GM15510 (cell line): ENCODE measurements at regions not wholly inside any gene's neighbourhood (a gene's known extent, or its start where the extent isn't known, plus 50 kb on each side); places are given as distances from the start of the nearest gene placed in this dataset.

Source experiments
- POLR2A ChIP-seq: IDR thresholded peaks from 3 replicates; pipeline ENCODE4 v1.6.1; 2011; ENCODE audit warnings: borderline replicate concordance; ENCODE audit not compliant: insufficient read length; ENCODE audit errors: extremely low read depth

GRCh38 chr13:33383724-33384577 is 98.4 kb upstream of the STARD13 start:
- TF ChIP-seq POLR2A = no peak

- TF ChIP-seq POLR2A = no peak
Observed at GRCh38 chr13:33388286-33388998, 102.9 kb upstream of the STARD13 start.

- TF ChIP-seq POLR2A = no peak
Observed at GRCh38 chr13:33392794-33393405, 107.3 kb upstream of the STARD13 start.

GRCh38 chr13:33394294-33394932 is 108.9 kb upstream of the STARD13 start:
- no peak for TF ChIP-seq POLR2A

DNA sequence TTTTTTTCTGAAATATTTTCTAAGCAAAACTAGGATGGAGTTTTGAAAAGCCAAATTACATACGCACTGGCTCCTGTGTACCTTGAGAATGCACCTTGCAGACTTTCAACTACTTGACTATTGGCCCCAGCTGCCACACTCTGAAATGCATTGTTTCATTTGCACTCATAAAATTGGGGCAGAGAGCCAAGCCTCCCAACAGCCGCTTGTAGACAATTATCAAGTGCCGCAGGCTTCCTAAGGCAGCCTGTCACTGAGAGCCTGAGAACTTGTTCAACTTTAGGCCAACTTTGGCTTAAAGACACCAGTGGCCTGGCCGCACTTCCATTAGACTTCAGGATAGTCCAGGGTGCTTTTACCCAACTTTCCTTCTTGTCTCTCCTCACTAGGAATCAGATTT is 115.7 kb upstream of the STARD13 start:
- TF ChIP-seq POLR2A = no peak

DNA sequence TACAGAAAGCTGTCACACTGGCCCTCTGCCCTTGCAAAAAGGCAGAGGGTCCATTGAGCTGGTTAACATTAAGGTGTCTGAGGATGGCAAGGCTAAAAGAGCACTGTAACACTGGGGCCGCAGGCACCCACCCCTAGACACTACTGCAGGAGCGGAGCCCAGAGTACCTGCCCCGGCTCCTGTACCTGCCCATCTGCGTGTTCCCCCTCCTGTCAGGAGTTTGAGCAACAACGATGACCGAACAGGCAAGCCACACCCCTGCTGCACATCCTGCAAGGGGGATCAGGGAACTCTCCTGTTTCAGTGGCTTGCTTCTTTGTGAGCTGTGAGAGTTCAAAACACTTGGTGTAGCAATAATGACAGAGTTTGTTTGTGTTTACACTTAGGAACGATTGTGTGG is 117.4 kb upstream of the STARD13 start:
- no peak for TF ChIP-seq POLR2A

GRCh38 chr13:33403807-33404362 is 118.3 kb upstream of the STARD13 start:
- no peak for TF ChIP-seq POLR2A

- TF ChIP-seq POLR2A = no peak
Observed at GRCh38 chr13:33405371-33405770, 119.8 kb upstream of the STARD13 start.

DNA sequence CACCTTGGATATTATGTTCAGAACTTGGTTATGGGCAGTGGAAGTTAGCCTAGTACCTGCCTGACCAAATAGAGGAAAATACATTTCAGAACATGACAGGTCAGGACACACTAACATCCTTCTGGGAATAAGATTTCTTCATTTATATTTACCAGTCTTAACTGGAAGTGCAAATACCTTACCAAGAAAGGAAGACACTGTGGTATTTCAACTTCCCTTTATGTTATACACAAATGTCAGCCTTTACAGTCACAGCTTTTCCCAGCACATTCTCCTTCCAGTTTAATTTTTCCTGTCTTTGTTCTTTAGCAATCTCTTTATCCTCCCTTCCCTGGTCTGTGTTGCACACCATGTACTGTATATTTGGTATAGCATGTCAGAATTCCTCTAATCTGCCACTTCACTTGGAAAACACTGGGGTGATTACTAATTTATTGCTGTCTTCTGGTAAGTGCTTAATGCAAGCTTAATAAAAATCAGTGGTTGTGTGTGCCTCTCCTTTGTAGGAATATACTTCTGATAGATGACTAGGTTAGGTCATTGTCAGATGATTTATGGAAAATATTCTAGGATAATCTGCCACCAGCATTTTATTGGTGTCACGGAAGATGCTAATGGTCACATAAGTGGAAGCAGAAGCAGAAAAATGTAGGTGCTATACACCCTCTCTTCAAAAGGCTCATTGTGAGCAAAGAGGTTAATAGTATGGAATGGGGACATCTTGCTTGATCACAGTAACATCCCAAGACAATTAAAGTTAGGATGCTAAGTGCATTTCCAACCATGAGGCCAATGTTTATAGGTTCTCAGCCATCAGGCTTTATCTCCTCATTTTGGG is 124.3 kb upstream of the STARD13 start:
- no peak for TF ChIP-seq POLR2A

DNA sequence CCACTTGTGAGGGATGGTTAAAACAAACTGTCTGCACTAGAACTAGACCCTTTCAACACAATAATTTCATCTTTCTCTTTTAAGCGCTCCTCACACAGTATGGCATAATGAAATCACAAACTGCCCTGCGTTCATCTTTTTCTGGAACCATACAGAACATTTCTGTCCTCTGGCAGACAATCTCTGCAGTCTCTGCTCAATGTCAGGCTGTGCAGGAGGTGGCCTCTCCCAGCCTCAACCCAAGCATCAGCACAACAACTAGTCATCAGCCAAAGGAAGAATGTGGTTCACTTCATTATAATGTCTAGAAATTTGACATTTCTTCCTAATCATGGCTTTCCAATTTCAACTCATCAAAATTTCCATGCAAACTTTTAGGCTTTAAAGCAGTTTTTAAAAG is 125.1 kb upstream of the STARD13 start:
- TF ChIP-seq POLR2A = no peak

GRCh38 chr13:33411312-33411711 is 125.8 kb upstream of the STARD13 start:
- TF ChIP-seq POLR2A = no peak

- no peak for TF ChIP-seq POLR2A
Observed at GRCh38 chr13:33415822-33416221, 130.3 kb upstream of the STARD13 start.

DNA sequence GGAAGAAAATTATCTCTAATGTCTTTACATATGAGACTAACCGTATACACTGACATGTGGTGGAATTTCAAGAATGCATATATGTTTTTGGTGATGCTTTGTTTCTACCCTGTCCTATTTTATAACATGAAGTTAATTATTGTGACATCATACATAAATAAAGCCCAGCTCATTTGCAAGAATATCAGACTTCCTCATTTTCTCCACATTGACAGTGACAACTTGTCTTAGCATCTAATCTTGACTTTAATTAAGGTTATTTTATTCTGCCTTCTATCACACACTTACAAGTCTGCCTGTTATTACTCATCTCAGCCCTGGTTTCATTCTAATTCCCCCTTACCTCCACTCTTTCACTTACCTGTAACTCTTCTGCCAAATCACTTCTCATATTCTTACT is 140.6 kb upstream of the STARD13 start:
- no peak for TF ChIP-seq POLR2A

GRCh38 chr13:33433316-33433715 is 147.8 kb upstream of the STARD13 start:
- no peak for TF ChIP-seq POLR2A
